ENCODE measurements at regions not wholly inside any gene's neighbourhood (a gene's known extent, or its start where the extent isn't known, plus 50 kb on each side); places are given as distances from the start of the nearest gene placed in this dataset.
"Not testable (repeated sequence)": the region's sequence is repeated elsewhere in the genome, so short reads cannot be mapped to it uniquely, and the experiment has no call there.

DNA sequence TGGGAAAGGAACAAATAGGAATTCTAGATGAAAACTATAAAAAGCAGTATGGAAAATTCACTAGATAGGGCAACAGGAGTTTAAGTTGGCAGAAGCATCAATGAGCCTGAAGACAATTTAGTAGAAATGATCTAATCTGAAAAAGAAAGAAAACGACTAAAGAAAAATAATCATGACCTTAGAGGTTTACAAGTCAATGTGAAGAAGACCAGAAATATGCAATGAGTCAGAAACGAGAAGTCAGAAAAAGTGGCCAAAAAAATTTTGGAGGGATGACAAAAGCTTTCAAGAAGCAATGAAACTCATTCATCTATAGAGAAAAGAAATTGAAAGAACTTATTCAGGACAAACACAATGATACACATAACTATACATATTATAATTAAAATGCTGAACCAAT, 1244.0 kb downstream of the RPIA start:
- H3K27me3 Mint-ChIP-seq; H3K9me3 Mint-ChIP-seq; intact Hi-C loops (cut with micrococcal nuclease); H3K4me3 Mint-ChIP-seq; H3K36me3 Mint-ChIP-seq (ENCODE audit: low read depth); H3K27ac Mint-ChIP-seq; ATAC-seq (ENCODE audit: low read depth); DNase-seq; CTCF ChIA-PET; POLR2A ChIA-PET: not testable (repeated sequence)
- H3K4me1 Mint-ChIP-seq, result peaks cover 18% of the 10 kb centered on the region

GRCh38 chr2:89936011-89936410, 1244.5 kb downstream of the RPIA start:
- DNase-seq; POLR2A ChIA-PET; H3K36me3 Mint-ChIP-seq (ENCODE audit: low read depth); CTCF ChIA-PET; intact Hi-C loops (cut with micrococcal nuclease); H3K4me3 Mint-ChIP-seq; H3K27ac Mint-ChIP-seq; H3K9me3 Mint-ChIP-seq; ATAC-seq (ENCODE audit: low read depth); H3K27me3 Mint-ChIP-seq: not testable (repeated sequence)
- H3K4me1 Mint-ChIP-seq, result peaks cover 18% of the 10 kb centered on the region

- CTCF ChIA-PET; POLR2A ChIA-PET; intact Hi-C loops (cut with micrococcal nuclease); H3K36me3 Mint-ChIP-seq (ENCODE audit: low read depth); H3K27ac Mint-ChIP-seq; ATAC-seq (ENCODE audit: low read depth); H3K9me3 Mint-ChIP-seq; DNase-seq; H3K27me3 Mint-ChIP-seq: not testable (repeated sequence)
- peak overlapping the region; percentile 19 for H3K4me3 Mint-ChIP-seq
- H3K4me1 Mint-ChIP-seq, result peaks cover 18% of the 10 kb centered on the region
Measured at GRCh38 chr2:89936559-89936958, 1245.1 kb downstream of the RPIA start.

GRCh38 chr2:89938756-89939155, 1247.3 kb downstream of the RPIA start:
- H3K4me3 Mint-ChIP-seq; CTCF ChIA-PET; H3K27me3 Mint-ChIP-seq; H3K36me3 Mint-ChIP-seq (ENCODE audit: low read depth); DNase-seq; POLR2A ChIA-PET; H3K9me3 Mint-ChIP-seq; intact Hi-C loops (cut with micrococcal nuclease); H3K27ac Mint-ChIP-seq: not testable (repeated sequence)
- peak; percentile 99 for ATAC-seq (ENCODE audit: low read depth)
- peaks cover 18% of the 10 kb centered on the region for H3K4me1 Mint-ChIP-seq

- CTCF ChIA-PET; POLR2A ChIA-PET; H3K9me3 Mint-ChIP-seq; H3K4me1 Mint-ChIP-seq; DNase-seq; ATAC-seq (ENCODE audit: low read depth); H3K4me3 Mint-ChIP-seq; H3K27me3 Mint-ChIP-seq; H3K36me3 Mint-ChIP-seq (ENCODE audit: low read depth); intact Hi-C loops (cut with micrococcal nuclease); H3K27ac Mint-ChIP-seq: not testable (repeated sequence)
Measured at GRCh38 chr2:89944267-89944666, 1252.8 kb downstream of the RPIA start.

GRCh38 chr2:89945004-89945616, 1253.6 kb downstream of the RPIA start:
- ATAC-seq (ENCODE audit: low read depth), result not testable (repeated sequence)

GRCh38 chr2:89947208-89947815, 1255.8 kb downstream of the RPIA start:
- H3K9me3 Mint-ChIP-seq; CTCF ChIA-PET; intact Hi-C loops (cut with micrococcal nuclease); H3K36me3 Mint-ChIP-seq (ENCODE audit: low read depth); H3K27ac Mint-ChIP-seq; DNase-seq; H3K4me1 Mint-ChIP-seq; POLR2A ChIA-PET; H3K4me3 Mint-ChIP-seq; H3K27me3 Mint-ChIP-seq: not testable (repeated sequence)
- peak; percentile 82 for ATAC-seq (ENCODE audit: low read depth)

More at GRCh38 chr2:89945004-89945616, 1253.6 kb downstream of the RPIA start:
- DNase-seq; intact Hi-C loops (cut with micrococcal nuclease); H3K36me3 Mint-ChIP-seq (ENCODE audit: low read depth); H3K9me3 Mint-ChIP-seq; H3K4me3 Mint-ChIP-seq; POLR2A ChIA-PET; H3K27me3 Mint-ChIP-seq; H3K4me1 Mint-ChIP-seq; CTCF ChIA-PET; H3K27ac Mint-ChIP-seq: not testable (repeated sequence)

GRCh38 chr2:89948102-89948501, 1256.6 kb downstream of the RPIA start:
- ATAC-seq (ENCODE audit: low read depth), result peak; percentile 29
- H3K4me1 Mint-ChIP-seq; CTCF ChIA-PET; DNase-seq; POLR2A ChIA-PET; H3K9me3 Mint-ChIP-seq; H3K27me3 Mint-ChIP-seq; H3K36me3 Mint-ChIP-seq (ENCODE audit: low read depth); intact Hi-C loops (cut with micrococcal nuclease); H3K27ac Mint-ChIP-seq; H3K4me3 Mint-ChIP-seq: not testable (repeated sequence)

DNA sequence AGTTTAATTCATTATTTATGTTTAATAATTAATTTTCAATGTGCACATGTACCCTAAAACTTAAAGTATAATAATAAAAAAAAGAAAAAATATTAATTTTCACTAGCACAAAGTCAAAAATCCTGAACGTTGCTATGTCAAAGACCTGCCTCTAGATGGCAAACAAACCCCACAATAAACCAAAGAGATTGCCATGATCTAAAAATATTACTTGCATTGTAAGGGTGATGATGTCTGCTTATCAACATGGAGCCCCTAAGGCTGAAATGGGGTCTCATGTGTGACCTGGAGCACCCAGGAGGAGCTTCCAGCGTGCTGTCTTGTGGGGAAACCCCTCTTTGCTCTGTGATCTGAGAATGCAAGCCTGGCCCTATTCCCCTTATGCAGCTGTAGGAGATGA, 1259.3 kb downstream of the RPIA start:
- POLR2A ChIA-PET; DNase-seq; H3K27ac Mint-ChIP-seq; H3K4me1 Mint-ChIP-seq; H3K4me3 Mint-ChIP-seq; H3K27me3 Mint-ChIP-seq; H3K36me3 Mint-ChIP-seq (ENCODE audit: low read depth); H3K9me3 Mint-ChIP-seq; CTCF ChIA-PET; intact Hi-C loops (cut with micrococcal nuclease): not testable (repeated sequence)
- peak; percentile 49 for ATAC-seq (ENCODE audit: low read depth)

GRCh38 chr2:89957236-89957635, 1265.8 kb downstream of the RPIA start:
- POLR2A ChIA-PET; H3K27me3 Mint-ChIP-seq; H3K9me3 Mint-ChIP-seq; H3K4me1 Mint-ChIP-seq; CTCF ChIA-PET; ATAC-seq (ENCODE audit: low read depth); H3K4me3 Mint-ChIP-seq; intact Hi-C loops (cut with micrococcal nuclease); DNase-seq; H3K36me3 Mint-ChIP-seq (ENCODE audit: low read depth); H3K27ac Mint-ChIP-seq: not testable (repeated sequence)

- POLR2A ChIA-PET, result not testable (repeated sequence)
Measured at GRCh38 chr2:89959729-89960378, 1268.4 kb downstream of the RPIA start.

DNA sequence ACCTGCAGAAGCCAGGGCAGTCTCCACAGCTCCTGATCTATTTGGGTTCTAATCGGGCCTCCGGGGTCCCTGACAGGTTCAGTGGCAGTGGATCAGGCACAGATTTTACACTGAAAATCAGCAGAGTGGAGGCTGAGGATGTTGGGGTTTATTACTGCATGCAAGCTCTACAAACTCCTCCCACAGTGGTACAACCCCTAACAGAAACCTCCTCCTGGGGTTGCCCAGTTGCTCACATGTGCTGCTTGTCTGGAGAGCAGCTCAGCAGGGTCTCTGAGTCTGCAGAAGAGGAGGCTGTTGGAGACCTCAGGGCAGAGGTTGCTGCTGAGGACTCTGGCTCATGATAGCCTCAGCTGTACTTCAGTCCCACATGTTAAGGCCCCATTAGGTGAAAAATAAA, 1269.1 kb downstream of the RPIA start:
- H3K4me1 Mint-ChIP-seq; H3K36me3 Mint-ChIP-seq (ENCODE audit: low read depth); intact Hi-C loops (cut with micrococcal nuclease); H3K27me3 Mint-ChIP-seq; ATAC-seq (ENCODE audit: low read depth); CTCF ChIA-PET; H3K27ac Mint-ChIP-seq; POLR2A ChIA-PET; DNase-seq; H3K4me3 Mint-ChIP-seq; H3K9me3 Mint-ChIP-seq: not testable (repeated sequence)

More at GRCh38 chr2:89959729-89960378, 1268.4 kb downstream of the RPIA start:
- H3K4me3 Mint-ChIP-seq; intact Hi-C loops (cut with micrococcal nuclease); H3K9me3 Mint-ChIP-seq; H3K36me3 Mint-ChIP-seq (ENCODE audit: low read depth); DNase-seq; H3K4me1 Mint-ChIP-seq; H3K27ac Mint-ChIP-seq; H3K27me3 Mint-ChIP-seq; CTCF ChIA-PET: not testable (repeated sequence)
- peak; percentile 87 for ATAC-seq (ENCODE audit: low read depth)

Measured in activated B cell treated with CpG ODN at 0.5 μM for 24 hours (primary cell).